A673 (cell line): ENCODE measurements at regions not wholly inside any gene's neighbourhood (a gene's known extent, or its start where the extent isn't known, plus 50 kb on each side); places are given as distances from the start of the nearest gene placed in this dataset.

ENCODE experiments used
- BruUV-seq: library from RNA; stranded (reverse); fragments of 400-500 nt; replicated peaks from 2 replicates; lab custom pipeline; 2021; lab: Mats Ljungman, UMichigan
- CTCF ChIA-PET: fragments of 300-600 bp; sonication (Branson Sonifier 250); formaldehyde crosslinking; loops from one replicate; lab custom pipeline; 2022; ENCODE audit warnings: antibody characterized with exemption; lab: Charles Lee
- POLR2A ChIA-PET: fragments of 300-600 bp; sonication (Branson Sonifier 250); formaldehyde crosslinking; loops from one replicate; lab custom pipeline; 2022; ENCODE audit warnings: antibody characterized with exemption; ENCODE audit not compliant: low non-redundant PET; lab: Charles Lee
- DNase-seq: peaks from one replicate; pipeline ENCODE4 v3.0.0-alpha.2; 2015; ENCODE audit warnings: low spot score
- H3K27ac ChIP-seq: fragments of 200-600 bp; sonication (generic); 2 replicates; pipeline ENCODE4 v1.5.1; 2016; ENCODE audit warnings: mixed run types, low read depth, mild to moderate bottlenecking, mixed read lengths, antibody characterized with exemption, low read length; ENCODE audit not compliant: poor library complexity, severe bottlenecking
- H3K27me3 ChIP-seq: fragments of 200-600 bp; sonication (generic); replicated peaks from 2 replicates; pipeline ENCODE4 v1.6.1; 2017; ENCODE audit warnings: mixed run types, low read depth, mild to moderate bottlenecking, mixed read lengths, antibody characterized with exemption, low read length; ENCODE audit not compliant: insufficient read depth, poor library complexity
- H3K36me3 ChIP-seq: fragments of 200-600 bp; sonication (generic); 2 replicates; pipeline ENCODE4 v1.6.1; 2016; ENCODE audit warnings: mixed run types, mild to moderate bottlenecking, mixed read lengths, antibody characterized with exemption, low read length; ENCODE audit not compliant: insufficient read depth, poor library complexity, severe bottlenecking
- H3K4me1 ChIP-seq: fragments of 200-600 bp; sonication (generic); 2 replicates; pipeline ENCODE4 v1.6.1; 2017; ENCODE audit warnings: mixed run types, mild to moderate bottlenecking, mixed read lengths, antibody characterized with exemption, low read length; ENCODE audit not compliant: insufficient read depth, poor library complexity, severe bottlenecking
- H3K4me3 ChIP-seq: fragments of 200-600 bp; sonication (generic); 2 replicates; pipeline ENCODE4 v1.5.1; 2016; ENCODE audit warnings: low read depth, mixed run types, mild to moderate bottlenecking, mixed read lengths, low read length; ENCODE audit not compliant: poor library complexity, severe bottlenecking
- H3K9me3 ChIP-seq: fragments of 200-600 bp; sonication (generic); 2 replicates; pipeline ENCODE4 v1.6.1; 2016; ENCODE audit warnings: mixed run types, low read depth, mild to moderate bottlenecking, mixed read lengths, antibody characterized with exemption, low read length; ENCODE audit not compliant: poor library complexity, severe bottlenecking
- CTCF ChIP-seq: fragments of 300-800, 200-600 bp; sonication (generic); conservative IDR thresholded peaks from 2 replicates; pipeline ENCODE4 v1.5.1; 2017; ENCODE audit warnings: low read depth, mild to moderate bottlenecking, antibody characterized with exemption, low read length, moderate library complexity, mixed read lengths
- EZH2 ChIP-seq: fragments of 200-600 bp; sonication (generic); IDR thresholded peaks from 2 replicates; pipeline ENCODE4 v1.6.1; 2017; ENCODE audit warnings: borderline replicate concordance, low read depth, mild to moderate bottlenecking, mixed read lengths, antibody characterized with exemption, low read length; ENCODE audit not compliant: poor library complexity, severe bottlenecking
- intact Hi-C: fragments of 100-400 bp; cut with micrococcal nuclease; formaldehyde crosslinking; loops from one replicate; pipeline ENCODE4 v1.10.0; 2022; ENCODE audit not compliant: unreplicated experiment

DNA sequence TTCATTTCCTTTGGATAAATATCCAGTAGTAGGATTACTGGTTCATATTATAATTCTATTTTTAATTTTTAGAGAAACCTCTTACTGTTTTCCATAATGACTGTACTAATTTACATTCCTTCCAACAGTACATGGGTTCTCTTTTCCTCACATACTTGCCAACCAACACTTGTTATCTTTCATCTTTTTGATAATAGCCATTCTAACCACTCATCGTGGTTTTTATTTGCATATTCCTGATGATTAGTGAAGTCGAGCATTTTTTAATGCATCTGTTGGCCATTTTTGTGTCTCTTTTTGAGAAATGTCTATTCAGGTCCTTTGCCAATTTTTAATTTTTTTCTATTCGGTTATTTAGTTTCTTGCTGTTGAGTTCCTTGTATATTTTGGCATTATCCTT, 457.7 kb upstream of the PDE3A start:
- no peaks in the 10 kb centered on the region for H3K4me1 ChIP-seq
- TF ChIP-seq CTCF (no peak), EZH2 (no peak)
- H3K27ac ChIP-seq = no peak overlapping the region
- ChIA-PET POLR2A (no interaction called here), CTCF (no interaction called here)
- DNase-seq = no peak
- no TSS peak for BruUV-seq
- no peaks in the 10 kb centered on the region for H3K36me3 ChIP-seq
- no peaks in the 10 kb centered on the region for H3K27me3 ChIP-seq
- H3K4me3 ChIP-seq = no peak overlapping the region
- intact Hi-C loops = loop anchor here (10.0 kb wide), 1 partner anchor 304 kb away; no protein-coding TSS in a partner anchor
- H3K9me3 ChIP-seq = no peaks in the 10 kb centered on the region

GRCh38 chr12:19912991-19913390, 455.3 kb upstream of the PDE3A start:
- Histone ChIP-seq H3K27ac (no peak overlapping the region), H3K9me3 (no peaks in the 10 kb centered on the region), H3K27me3 (no peaks in the 10 kb centered on the region), H3K4me1 (no peaks in the 10 kb centered on the region), H3K4me3 (no peak overlapping the region), H3K36me3 (no peaks in the 10 kb centered on the region)
- no TSS peak for BruUV-seq
- no peak for DNase-seq
- ChIA-PET CTCF (no interaction called here), POLR2A (no interaction called here)
- TF ChIP-seq EZH2 (no peak), CTCF (no peak)
- intact Hi-C loops = loop anchor here (10.0 kb wide), 1 partner anchor 302 kb away; no protein-coding TSS in a partner anchor

GRCh38 chr12:19915392-19916195, 452.7 kb upstream of the PDE3A start:
- DNase-seq = peak; percentile 31
- Histone ChIP-seq H3K36me3 (no peaks in the 10 kb centered on the region), H3K27ac (no peak overlapping the region), H3K4me1 (no peaks in the 10 kb centered on the region), H3K9me3 (no peaks in the 10 kb centered on the region), H3K27me3 (no peaks in the 10 kb centered on the region), H3K4me3 (no peak overlapping the region)
- TF ChIP-seq CTCF = peak; percentile 64
- TF ChIP-seq EZH2 = no peak
- ChIA-PET POLR2A (no interaction called here), CTCF (interaction anchor here (0.7 kb wide), 1 partner anchor 53 kb away, joined by 12 read pairs; no protein-coding TSS in a partner anchor)
- no TSS peak for BruUV-seq
- intact Hi-C loops = loop anchor here (10.0 kb wide), 1 partner anchor 299 kb away; no protein-coding TSS in a partner anchor
